Lung (tissue), 11 donors: ENCODE measurements at regions not wholly inside any gene's neighbourhood (a gene's known extent, or its start where the extent isn't known, plus 50 kb on each side); places are given as distances from the start of the nearest gene placed in this dataset.

ENCODE experiments used
- ATAC-seq: fragments of 200-7000 bp; cut with Tn5 transposase; one replicate; pipeline ENCODE4 v1.9.1; 2020; ENCODE audit warnings: moderate number of reproducible peaks; ENCODE audit not compliant: insufficient read depth, low FRiP score
- DNase-seq, 3 donors: peaks; one replicate each; pipeline ENCODE4 v3.0.0-alpha.2; 2013 to 2017
- H3K27ac ChIP-seq, 2 donors: one replicate each; pipeline ENCODE4 v1.5.1; 2013; ENCODE audit warnings: mild to moderate bottlenecking in 2 of 2, moderate library complexity in 2 of 2, control low read depth in 1 of 2, inconsistent platforms in 1 of 2, low read depth in 1 of 2, low read length in 1 of 2
- H3K27me3 ChIP-seq, 3 donors: one replicate each; pipeline ENCODE4 v1.5.1; 2013; ENCODE audit warnings: low read length in 2 of 3; ENCODE audit not compliant: control insufficient read depth in 3 of 3, insufficient read depth in 3 of 3
- H3K36me3 ChIP-seq, 4 donors: one replicate each; pipeline ENCODE4 v1.5.1; 2013; ENCODE audit warnings: low read length in 4 of 4, mild to moderate bottlenecking in 1 of 4, moderate library complexity in 1 of 4; ENCODE audit not compliant: control insufficient read depth in 4 of 4, insufficient read depth in 4 of 4
- H3K4me1 ChIP-seq, 5 donors: one replicate each; pipeline ENCODE4 v1.5.1; 2013; ENCODE audit warnings: low read length in 5 of 5, mild to moderate bottlenecking in 2 of 5, moderate library complexity in 1 of 5; ENCODE audit not compliant: control insufficient read depth in 5 of 5, insufficient read depth in 5 of 5
- H3K4me3 ChIP-seq: one replicate; pipeline ENCODE4 v1.5.1; 2013; ENCODE audit warnings: mild to moderate bottlenecking, control low read depth, moderate library complexity
- H3K9ac ChIP-seq, 2 donors: one replicate each; pipeline ENCODE4 v1.5.1; 2013; ENCODE audit warnings: low read length in 2 of 2, control low read depth in 1 of 2; ENCODE audit not compliant: insufficient read depth in 1 of 2
- H3K9me3 ChIP-seq, 4 donors: one replicate each; pipeline ENCODE4 v1.5.1; 2013; ENCODE audit warnings: low read length in 3 of 4, mild to moderate bottlenecking in 1 of 4, moderate library complexity in 1 of 4; ENCODE audit not compliant: control insufficient read depth in 4 of 4, insufficient read depth in 3 of 4
- CTCF ChIP-seq: IDR thresholded peaks from 2 replicates; pipeline ENCODE4 v1.5.1; 2012; ENCODE audit warnings: mild to moderate bottlenecking; ENCODE audit errors: control extremely low read depth, extremely low read depth
- WGBS, 2 donors: extraction: QIAGEN DNeasy Blood & Tissue Kit; methylation state at CpG; one replicate each; pipeline ENCODE4 v1.1.7; 2013; 5-methylcytosine and 5-hydroxymethylcytosine counted together
- donor health status: control.
- donor health status: control.
- donor health status: Bipolar disorder and iron deficiency.
- donor health status: healthy.
- donor health status: DM: yes; HTN: yes; CAD: no.

GRCh38 chr4:19260346-19260745 lies 991.4 kb upstream of the SLIT2 start:
- DNase-seq, result peak in 2 of 3 donors; percentile 91 to 92

GRCh38 chr4:19259920-19260319 lies 991.8 kb upstream of the SLIT2 start:
- ATAC-seq (no peak), DNase-seq (no peak)
- Histone ChIP-seq H3K9ac (no peak overlapping the region), H3K4me3 (no peak overlapping the region), H3K27me3 (no peaks in the 10 kb centered on the region), H3K27ac (no peak overlapping the region), H3K36me3 (no peaks in the 10 kb centered on the region), H3K4me1 (peaks cover 0 to 9% (median 0%) of the 10 kb centered on the region in 5 donors), H3K9me3 (peaks cover 0 to 5% (median 0%) of the 10 kb centered on the region in 4 donors)
- TF ChIP-seq CTCF, result no peak
- 34 to 38% methylated on average over 1 of the region's 1 CpG for WGBS, 2 donors

More at GRCh38 chr4:19260346-19260745, 991.4 kb upstream of the SLIT2 start:
- Histone ChIP-seq H3K4me1 (peaks cover 0 to 9% (median 0%) of the 10 kb centered on the region in 5 donors), H3K27me3 (no peaks in the 10 kb centered on the region), H3K4me3 (no peak overlapping the region), H3K27ac (no peak overlapping the region), H3K9ac (no peak overlapping the region), H3K36me3 (no peaks in the 10 kb centered on the region), H3K9me3 (peaks cover 0 to 5% (median 0%) of the 10 kb centered on the region in 4 donors)
- no peak for TF ChIP-seq CTCF
- no peak for ATAC-seq
- 22 to 26% methylated on average over 2 of the region's 2 CpGs for WGBS, 2 donors

- no peak for TF ChIP-seq CTCF
- ATAC-seq (no peak), DNase-seq (no peak)
- Histone ChIP-seq H3K27ac (no peak overlapping the region), H3K36me3 (no peaks in the 10 kb centered on the region), H3K27me3 (no peaks in the 10 kb centered on the region), H3K9me3 (no peaks in the 10 kb centered on the region), H3K4me1 (peaks cover 0 to 8% (median 0%) of the 10 kb centered on the region in 5 donors), H3K4me3 (no peak overlapping the region), H3K9ac (no peak overlapping the region)
Measured at GRCh38 chr4:19256823-19257222, 994.9 kb upstream of the SLIT2 start.

GRCh38 chr4:19254486-19254885 lies 997.2 kb upstream of the SLIT2 start:
- DNase-seq (peak in 2 of 3 donors; percentile 86), ATAC-seq (no peak)
- no peaks in the 10 kb centered on the region for H3K9me3 ChIP-seq
- no peak overlapping the region for H3K9ac ChIP-seq
- peaks cover 0 to 3% (median 0%) of the 10 kb centered on the region in 5 donors for H3K4me1 ChIP-seq
- H3K4me3 ChIP-seq, result no peak overlapping the region
- no peaks in the 10 kb centered on the region for H3K27me3 ChIP-seq
- no peak overlapping the region for H3K27ac ChIP-seq
- no peak for TF ChIP-seq CTCF
- H3K36me3 ChIP-seq, result no peaks in the 10 kb centered on the region
